SKM-1 treated with dmso at 0.1 percent for 144 hours (cell line): ENCODE measurements at regions not wholly inside any gene's neighbourhood (a gene's known extent, or its start where the extent isn't known, plus 50 kb on each side); places are given as distances from the start of the nearest gene placed in this dataset.
"Not testable (repeated sequence)": the region's sequence is repeated elsewhere in the genome, so short reads cannot be mapped to it uniquely, and the experiment has no call there.

Source experiments
- DNase-seq: peaks from one replicate; lab custom pipeline; 2025; ENCODE audit not compliant: unreplicated experiment; lab: John Stamatoyannopoulos, UW

DNA sequence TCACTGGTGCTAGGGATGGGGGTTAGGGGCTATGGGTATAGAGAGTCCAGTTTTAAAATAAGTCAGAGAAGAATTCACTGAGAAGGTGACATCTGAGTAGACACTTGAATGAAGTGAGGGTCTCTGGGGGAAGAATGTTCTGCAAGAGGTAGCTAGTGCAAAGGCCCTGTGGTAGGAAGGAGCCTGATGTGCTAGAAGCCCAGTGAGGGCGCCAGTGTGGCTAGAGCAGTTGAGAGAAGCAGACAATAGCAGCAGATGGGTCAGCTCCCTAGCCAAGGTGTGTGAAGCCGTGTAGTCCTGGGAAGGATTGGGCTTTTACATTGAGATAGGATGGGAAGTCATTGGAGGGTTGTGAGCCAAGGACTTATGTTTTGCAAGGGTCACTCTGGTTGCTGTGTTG is 105.8 kb upstream of the PELI1 start:
- no peak for DNase-seq

DNA sequence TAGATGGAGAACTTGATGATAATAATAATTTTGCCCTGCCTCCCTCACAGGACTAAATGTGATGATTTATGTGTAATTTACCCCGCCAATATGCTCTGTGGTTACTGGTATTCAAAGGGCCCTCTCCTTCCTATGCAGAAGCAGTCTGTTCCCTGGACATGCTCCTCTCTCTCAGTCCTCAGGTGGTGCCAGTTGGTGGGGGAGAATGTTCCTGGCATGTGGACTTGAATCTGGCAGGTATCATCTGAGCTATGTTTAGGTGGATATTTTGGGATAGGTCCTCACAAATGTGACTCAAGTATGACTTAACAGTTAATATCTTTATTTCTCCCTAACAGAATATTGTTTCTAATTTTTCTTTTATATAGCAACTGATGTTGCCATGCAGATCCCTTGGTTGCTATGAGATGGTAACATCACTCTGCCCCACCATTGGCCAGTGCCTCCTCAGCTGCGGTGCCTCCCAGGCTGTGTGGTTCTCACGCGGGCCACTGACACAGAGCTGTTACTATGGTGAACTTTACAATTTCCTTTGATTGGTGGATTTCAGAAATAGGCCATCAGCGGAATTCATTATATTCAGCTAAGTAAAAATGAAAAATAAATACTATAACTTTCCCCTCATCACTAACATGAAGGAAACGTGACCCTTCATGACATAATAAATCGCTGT is 106.7 kb upstream of the PELI1 start:
- DNase-seq: no peak

DNA sequence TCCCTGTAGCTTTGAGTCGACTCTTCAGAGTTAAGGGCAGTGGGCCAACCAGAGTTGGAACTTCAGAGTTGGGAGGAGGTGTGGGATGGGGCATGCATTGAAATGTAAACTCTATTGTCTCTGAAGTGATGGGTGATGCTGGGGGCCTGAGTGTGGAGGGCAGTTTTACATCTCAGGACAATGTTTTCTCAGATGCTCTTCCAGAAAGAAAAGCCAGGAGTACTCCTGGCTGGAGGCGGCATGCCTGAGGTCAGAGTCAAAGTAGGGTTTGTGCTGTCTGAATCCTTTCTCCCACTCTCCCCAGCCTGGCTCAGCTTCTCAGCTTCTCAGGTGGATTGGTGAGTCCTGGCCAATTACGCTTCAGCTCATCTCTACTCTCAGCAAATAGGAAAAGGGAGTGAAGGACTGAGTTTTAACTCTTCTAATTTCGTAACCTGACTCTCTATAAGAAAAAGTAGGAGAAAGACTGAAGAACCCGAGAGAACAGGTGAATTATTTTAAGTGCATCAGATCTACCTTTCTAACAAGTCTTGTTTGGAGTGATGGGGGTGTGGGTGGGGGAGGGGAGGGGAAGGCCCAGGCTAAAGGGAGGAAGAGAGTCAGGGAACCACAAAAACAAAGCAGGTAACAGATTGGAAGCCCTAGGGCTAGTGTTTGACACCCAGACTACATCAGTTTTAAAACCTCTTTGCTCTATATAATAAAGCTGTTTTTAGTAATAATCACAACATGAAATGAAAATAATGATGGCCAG is 107.5 kb upstream of the PELI1 start:
- no peak for DNase-seq

DNA sequence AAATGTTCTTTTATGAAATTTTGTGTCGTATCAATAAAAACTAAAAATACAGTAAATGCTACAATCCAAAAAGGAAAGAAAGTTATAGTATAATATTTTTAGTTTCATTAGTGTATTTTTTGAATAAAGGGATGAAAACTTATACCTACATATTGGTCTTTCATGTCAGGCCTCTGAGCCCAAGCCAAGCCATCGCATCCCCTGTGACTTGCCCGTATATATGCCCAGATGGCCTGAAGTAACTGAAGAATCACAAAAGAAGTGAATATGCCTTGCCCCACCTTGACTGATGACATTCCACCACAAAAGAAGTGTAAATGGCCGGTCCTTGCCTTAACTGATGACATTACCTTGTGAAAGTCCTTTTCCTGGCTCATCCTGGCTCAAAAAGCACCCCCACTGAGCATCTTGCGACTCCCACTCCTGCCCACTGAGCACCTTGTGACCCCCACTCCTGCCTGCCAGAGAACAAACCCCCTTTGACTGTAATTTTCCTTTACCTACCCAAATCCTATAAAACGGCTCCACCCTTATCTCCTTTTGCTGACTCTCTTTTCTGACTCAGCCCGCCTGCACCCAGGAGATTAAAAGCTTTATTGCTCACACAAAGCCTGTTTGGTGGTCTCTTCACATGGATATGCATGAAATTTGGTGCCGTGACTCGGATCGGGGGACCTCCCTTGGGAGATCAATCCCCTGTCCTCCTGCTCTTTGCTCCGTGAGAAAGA is 108.2 kb upstream of the PELI1 start:
- not testable (repeated sequence) for DNase-seq

DNA sequence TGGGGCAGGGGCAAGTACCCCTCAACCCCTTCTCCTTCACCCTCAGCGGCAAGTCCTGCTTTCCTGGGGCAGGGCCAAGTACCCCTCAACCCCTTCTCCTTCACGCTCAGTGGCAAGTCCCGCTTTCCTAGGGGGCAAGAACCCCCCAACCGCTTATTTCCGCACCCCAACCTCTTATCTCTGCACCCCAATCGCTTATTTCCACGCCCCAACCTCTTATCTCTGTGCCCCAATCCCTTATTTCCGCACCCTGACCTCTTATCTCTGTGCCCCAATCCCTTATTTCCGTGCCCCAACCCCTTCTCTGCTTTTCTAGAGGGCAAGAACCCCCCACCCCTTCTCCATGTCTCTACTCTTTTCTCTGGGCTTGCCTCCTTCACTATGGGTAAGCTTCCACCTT is 109.2 kb upstream of the PELI1 start:
- DNase-seq: not testable (repeated sequence)

DNA sequence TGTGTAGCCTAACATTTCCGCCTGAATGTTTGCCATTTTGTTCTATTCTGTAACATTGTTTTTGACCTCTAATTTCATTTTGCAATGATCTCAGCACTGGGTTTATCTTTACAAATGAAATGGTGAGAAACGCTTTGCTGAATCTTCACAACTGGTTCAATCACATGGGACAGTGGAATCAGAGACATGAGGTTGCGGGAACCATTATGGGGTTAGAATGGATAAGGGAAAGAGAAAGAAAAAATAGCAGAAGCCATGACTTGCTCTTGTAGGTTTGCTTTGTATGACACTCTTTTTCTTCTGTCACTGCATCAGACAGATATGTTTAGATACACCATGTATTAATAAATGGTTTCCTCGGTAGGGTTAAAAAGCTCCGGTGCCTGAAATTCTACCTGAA is 114.3 kb upstream of the PELI1 start:
- no peak for DNase-seq

DNA sequence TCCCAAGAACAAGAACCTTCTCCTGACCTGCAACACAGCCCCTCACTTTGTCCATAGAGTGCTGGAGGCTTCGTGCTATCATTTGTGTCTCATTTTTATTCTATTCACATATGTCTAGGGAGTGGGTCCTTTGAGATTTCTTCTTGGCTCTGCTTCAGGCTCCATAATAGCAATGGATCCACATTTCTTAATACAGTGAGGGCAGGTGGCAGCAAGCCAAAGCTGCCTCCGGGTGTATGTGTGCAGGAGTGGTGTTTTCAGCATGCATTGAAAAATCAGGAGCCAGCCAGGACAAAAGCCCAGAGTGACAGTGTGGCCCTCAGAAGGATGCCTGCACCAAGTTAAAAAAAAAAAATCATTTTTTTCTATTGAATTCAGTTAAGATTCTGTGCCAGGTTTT is 115.1 kb upstream of the PELI1 start:
- DNase-seq: no peak

DNA sequence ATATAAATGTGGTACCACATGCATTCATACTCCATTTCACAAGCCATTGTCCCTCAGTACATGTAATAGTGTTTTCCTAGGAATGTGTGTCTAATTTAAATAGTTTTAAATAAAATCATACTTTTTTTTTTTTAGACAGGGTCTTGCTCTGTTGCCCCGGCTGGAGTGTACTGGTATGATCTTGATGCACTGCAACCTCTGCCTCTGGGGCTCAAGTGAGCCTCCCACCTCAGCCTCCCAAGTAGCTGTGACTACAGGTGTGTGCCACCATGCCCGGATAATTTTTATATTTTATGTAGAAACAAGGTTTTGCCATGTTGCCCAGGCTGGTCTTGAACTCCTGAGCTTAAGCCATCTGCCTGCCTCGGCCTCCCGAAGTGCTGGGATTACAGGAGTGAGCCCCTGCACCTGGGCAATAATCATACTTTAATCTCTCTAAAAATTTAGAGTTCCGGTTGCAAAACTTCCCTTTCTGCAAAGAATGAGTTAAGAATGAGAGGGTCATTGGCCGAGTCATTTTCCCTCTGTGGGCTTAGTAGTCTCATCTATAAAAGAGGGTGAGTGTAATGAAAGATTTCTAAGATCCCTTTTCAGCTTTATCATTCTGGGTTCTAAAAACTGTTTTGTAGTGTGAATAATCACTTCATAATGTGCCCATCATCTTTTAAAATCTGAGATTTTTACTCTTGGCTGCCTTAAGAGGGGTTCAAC is 116.0 kb upstream of the PELI1 start:
- DNase-seq: no peak

DNA sequence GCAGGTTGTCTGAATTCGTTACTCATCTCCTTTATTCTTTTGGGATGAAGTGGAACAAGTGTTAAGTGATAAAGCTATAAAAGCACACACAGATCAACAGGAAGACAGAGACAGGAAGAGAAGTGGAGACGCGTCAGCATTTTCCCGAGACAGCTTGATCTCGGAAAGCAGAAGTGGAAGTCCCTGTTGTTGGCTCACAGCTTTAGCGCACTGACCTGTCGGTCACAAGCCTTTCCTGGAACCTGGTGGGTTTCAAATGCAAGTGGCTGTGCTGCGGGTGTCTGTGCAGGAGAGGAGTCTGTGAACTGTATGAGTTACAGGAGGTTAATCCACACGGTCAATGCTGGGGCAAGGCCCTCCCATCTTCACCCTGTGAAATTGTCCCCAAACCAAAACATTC is 116.6 kb upstream of the PELI1 start:
- peak; percentile 90 for DNase-seq

DNA sequence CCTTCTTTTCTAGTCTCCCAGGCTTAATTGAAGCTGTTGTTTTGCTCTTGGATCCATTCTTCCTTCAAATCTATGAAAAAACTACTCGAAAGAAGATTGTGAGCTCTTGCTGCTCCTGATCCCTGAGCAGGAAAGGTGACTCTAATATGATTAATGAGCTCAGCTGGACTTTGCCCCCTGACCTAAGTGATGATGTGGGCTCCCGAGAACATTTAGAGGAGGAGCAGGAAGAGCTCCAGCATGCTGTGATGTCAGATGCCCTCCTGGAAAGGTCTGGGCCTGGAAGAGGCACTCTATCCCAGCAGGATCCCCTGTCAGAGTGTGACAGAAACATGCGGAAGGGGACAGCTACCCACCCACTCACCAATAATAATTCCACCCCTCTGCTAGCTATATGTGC is 117.9 kb upstream of the PELI1 start:
- no peak for DNase-seq

DNA sequence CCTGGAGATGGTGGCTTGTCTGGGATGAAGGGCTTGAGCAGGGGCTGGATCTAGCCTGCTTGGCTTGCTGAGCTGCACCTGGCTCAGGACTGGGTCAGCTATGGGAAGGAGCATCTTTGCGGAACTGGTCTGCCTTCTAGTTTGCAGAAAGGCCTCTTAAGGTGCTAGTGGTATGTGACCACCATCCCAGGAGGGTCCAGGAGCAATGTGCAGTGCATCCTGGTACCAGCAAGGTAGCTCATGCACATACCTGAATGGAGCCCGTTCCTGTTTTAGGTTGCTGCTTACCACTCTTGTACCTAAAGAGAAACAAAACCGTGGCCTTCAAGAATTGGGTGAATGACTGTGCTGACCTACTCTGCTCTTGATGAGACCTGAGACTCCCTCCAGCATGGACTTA is 118.6 kb upstream of the PELI1 start:
- DNase-seq: no peak

DNA sequence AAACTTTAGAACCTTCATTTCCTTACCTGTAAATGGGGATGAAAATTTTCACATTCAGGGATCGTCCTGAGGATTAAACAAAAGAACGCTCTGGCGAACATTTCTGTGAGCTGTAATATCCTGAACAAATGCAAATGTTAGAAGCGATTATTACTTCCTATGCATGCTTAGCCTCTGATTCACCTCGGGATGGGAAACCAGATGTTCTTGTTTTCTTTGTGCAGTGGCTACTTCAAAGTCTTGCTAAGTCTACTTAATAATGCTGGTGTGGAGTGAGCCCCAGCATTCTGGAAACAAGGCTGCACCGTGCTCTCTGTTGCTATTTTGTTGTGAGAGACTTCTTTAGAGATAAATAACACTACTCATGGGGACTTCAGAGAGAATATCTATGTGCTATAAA is 119.1 kb upstream of the PELI1 start:
- no peak for DNase-seq

DNA sequence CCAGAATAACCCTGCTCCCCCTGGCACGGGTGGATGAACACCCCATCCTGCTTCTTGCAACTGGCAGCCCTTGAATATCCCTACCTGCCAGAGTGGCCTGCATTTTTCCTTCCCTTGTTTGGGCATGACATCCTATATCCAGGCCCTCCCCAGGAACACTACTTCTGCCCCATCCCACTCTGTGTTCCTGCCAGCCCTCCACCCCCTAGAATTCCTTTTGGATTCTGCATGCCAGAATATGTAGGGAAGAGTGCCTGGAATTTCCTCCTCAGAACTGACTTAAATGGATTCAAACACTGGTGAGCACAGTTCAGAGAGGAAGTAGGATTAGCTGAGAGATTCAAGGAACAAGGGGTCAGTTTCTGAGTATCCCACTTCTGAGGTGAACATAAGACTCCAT is 123.5 kb upstream of the PELI1 start:
- DNase-seq: no peak

DNA sequence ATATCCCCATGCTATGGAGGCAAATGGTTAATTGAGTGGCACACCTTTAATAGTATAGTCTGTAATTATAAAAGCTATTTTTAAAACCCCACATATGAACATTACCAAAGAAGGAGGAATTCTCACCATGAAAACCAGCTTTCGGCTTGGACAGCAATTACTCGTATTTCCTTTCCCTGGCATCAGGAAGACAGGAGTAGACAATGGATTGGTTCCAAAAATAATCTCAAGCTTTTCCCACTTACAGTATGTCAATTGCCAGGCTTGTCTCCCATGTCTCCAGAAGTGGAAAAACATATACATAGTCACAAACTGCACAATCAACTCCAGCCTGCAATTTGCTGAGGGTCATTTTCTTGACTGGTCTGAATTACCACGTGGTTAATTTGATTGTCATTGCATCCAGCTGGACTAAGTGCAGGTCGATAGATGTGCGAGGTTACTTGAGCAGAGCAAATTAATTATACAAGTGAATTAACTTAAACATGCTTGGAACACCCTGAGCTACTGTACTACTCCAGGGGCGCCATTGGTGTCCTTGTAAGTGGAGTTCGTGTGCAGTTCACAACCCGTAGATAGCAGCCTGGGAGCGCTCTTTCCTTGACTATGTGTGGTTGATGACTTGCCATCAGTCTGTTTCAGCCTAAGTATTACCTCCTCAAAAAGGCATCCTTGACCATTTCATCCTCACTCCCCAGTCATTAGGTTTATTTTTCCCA is 124.3 kb upstream of the PELI1 start:
- DNase-seq: no peak

DNA sequence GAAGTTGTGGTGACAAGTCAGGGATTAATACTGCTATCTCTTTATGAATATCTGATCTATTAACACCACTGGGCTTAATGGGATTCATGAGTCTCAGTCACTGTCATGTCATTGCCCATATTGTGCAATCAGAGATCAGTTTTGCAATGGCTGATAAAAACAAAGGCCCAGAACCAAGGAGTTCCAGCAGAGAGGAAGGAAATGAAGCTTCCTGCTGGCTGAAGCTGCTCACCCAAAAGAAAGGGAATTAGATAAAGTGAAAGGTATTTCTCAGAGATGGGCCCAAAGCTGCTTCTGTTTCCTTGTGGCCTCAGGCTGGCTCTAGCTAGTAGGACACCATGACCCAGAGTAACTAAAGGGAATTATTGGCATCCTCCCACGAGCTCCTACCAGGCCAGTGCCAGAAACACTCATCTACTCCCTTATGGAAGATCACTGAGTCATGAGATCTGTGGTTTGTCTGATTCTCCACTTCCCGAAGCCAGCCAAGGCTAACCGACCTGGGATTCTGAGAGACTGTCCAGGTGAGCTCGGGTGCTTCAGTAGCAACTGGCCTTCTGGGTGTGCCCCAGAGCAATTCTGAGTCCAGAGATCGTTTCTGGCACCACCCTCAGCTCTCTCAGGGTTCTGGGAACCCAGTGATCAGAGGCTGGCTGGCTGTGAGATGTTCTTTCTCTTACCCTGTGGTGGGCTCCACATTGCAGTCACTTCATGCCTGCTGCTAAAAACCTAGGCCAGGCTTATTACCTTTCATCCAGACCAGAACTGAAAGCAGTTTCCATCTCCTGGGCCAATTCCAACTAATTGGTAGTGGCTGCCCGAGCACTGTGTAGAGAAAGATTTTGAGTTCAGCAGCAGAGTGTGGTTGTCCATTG is 129.5 kb upstream of the PELI1 start:
- DNase-seq: peak; percentile 85

DNA sequence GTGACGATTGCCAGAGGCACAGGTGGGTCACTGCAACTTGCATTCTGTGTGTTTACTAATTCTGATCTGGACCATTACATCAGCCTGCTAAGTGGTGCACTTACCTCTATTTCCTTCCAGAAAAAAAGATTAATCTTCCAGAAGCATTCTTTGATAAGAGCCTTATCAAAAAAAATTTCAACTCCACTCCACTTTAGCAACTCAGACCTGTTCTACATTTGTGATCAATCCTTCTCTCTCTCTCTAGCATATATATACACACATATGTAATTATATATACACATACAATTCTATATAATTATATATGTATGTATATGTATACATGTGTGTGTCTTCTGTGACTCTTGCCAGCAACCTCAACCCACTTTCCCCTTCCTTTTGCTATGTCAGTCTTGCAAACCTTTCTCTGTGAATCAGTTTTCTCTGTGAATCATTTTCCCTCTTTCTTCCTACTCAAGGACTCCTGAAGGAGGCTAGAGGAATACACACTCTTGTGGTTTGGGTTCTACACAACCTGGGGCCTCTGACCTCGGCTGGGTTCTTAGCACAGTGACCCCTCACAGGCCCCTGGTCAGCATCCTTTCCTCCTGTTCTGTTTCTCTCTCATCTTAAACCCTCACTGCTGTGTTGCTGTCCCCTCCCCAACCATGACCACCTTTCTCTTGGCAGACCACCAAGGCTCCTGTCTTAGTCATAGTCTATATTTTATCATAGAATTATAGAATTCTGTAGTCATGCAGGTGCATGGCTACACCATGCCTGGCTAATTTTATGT is 130.4 kb upstream of the PELI1 start:
- DNase-seq: no peak

DNA sequence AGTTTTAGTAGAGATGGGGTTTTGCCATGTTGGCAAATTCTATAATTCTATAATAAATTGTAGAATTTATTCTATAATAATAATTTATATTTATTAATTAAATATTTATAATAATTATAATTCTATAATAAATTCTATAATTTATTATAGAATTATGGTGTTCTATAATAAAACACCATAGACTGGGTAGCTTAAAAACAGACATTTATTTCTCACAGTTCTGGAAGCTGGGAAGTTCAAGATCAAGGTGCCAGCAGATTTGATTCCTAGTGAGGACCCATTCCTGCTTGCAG is 130.9 kb upstream of the PELI1 start:
- no peak for DNase-seq

DNA sequence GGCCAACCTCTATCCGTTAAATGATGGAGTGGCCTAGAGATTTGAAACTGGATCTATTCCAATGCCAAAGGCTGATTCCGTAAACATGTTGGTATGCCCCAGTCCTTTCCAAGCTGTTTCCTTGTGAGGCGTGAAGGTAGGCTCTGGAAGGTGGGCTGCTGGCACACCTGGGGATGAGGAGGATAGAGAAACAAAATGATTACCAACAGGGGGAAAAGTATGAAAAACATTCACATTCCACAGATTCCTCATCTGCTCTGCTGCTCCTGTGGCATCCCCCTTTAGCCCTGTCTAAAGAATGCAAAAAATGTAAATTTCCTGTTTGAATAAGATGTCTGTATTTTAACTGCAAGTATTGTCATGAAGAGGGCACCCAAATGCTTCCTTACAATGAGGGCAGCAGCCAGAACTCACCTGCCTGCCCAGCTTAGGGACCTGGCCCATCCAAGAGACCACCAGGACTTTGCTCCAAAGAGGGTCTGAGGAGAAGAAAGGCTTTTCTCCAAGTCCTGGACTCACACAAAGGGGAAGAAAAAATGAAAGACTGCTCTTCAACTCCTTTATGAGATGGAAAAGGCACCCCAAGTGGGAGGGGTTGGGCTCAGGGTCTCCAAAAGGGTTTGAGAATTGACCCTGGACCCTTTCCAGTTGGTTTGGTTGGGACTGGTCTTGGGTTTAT is 132.3 kb upstream of the PELI1 start:
- no peak for DNase-seq
